ENCODE measurements at regions not wholly inside any gene's neighbourhood (a gene's known extent, or its start where the extent isn't known, plus 50 kb on each side); places are given as distances from the start of the nearest gene placed in this dataset.

DNA sequence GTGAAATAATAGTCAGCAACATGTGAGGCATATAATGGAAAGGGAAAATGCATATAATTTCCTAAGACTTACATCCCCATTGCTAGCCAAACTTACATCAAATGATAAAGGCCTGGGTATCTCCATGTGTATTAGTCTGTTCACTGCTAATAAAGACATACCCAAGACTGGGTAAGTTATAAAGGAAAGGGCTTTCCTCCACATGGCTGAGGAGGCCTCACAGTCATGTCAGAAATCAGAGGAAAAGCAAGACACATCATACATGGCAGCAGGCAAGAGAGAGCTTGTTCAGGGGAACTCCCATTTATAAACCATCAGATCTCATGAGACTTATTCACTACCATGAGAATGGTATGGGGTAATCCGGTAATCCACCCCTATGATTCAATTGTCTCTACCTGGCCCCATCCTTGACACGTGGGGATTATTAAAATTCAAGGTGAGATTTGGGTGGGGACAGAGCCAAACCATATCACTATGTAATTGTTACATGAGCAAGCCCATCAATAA is 161.5 kb upstream of the SAMSN1 start:
- TF ChIP-seq, protein P1, sequence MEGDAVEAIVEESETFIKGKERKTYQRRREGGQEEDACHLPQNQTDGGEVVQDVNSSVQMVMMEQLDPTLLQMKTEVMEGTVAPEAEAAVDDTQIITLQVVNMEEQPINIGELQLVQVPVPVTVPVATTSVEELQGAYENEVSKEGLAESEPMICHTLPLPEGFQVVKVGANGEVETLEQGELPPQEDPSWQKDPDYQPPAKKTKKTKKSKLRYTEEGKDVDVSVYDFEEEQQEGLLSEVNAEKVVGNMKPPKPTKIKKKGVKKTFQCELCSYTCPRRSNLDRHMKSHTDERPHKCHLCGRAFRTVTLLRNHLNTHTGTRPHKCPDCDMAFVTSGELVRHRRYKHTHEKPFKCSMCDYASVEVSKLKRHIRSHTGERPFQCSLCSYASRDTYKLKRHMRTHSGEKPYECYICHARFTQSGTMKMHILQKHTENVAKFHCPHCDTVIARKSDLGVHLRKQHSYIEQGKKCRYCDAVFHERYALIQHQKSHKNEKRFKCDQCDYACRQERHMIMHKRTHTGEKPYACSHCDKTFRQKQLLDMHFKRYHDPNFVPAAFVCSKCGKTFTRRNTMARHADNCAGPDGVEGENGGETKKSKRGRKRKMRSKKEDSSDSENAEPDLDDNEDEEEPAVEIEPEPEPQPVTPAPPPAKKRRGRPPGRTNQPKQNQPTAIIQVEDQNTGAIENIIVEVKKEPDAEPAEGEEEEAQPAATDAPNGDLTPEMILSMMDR (IDR thresholded peaks at IDR 0.05; ENCODE audit: low read depth, low read length), result no peak
- DNase-seq (ENCODE audit: extremely low read depth, low read depth), result no peak

DNA sequence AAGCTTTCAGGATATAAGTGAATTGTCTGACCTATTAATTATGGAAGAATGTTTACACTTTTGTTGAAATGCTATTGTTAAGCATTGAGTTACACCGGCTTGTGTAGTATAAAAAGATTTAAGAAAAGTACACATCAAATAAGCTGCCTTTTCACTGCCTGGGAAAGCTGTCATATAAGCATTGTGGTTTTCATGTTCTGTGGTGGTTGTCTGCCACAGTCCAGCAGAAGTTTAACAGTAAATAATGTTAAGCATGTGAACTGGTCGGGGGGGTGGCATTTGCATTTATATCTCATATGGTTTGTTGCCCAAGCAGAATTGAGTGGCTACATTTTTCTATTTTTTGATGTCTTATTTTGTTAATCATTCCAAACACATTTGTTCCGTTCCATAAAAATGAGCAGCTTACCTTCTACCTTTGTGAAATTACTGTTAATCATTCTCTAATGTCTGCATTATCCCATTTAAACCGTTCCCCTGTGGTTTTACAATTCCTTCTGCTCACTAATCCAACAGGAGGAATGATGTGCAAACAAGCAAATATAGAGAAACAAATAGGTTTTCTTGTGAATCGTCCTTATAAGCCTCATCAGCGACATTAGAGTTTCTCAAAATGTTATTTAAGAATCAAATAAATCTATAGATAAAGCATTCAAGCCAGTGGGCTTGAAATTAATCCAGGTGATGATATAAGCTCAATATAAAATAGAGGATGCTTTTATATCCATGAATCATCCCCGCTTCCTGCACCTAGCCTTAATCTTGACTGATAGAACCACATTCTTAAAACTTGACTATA is 160.8 kb upstream of the SAMSN1 start:
- no peak for DNase-seq (ENCODE audit: extremely low read depth, low read depth)
- TF ChIP-seq, protein P1 (IDR thresholded peaks at IDR 0.05; ENCODE audit: low read depth, low read length), result no peak

DNA sequence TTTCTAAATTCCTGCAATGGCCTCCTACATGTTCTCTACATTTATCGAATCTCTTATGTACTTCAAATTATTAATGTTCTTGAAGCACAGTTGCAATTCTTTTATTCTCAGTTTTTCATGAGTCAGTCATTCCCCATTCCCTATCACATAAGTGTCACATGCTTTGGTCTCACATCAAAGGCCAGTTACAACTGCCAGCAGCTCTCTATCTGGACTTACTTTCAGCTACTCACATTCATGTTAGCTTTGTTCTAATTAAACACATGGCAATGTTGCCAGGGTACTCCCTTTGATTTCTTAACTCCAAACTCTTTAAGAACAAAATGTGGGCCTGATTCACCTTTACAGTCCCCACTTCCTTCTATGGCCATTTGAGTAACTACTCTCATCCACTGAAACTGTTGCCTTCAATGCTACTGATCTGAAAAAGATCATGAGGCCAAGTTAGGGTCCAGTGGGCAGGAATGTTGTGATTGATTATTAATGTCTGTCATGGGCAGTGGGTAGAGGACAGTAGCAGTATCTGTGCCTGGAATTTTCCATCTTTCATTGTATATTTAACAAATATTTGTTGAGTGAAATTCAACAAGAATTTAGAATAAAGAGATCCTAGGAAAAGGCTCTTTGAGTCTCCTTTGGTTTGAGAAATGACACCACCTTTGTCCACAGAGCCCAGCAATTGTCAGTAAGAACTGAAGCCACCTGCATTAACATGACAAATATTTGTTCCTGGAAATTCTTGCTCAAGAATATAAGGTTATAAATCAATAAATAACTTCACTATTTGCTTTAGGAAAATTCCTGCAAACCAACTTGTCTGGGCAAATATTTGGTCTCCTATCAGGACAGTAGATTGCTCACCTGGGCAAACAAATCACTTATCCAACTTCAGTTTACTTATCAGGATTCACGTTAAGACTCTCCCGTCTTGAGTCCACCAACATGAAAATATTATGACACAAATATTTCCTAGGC is 153.6 kb upstream of the SAMSN1 start:
- DNase-seq (ENCODE audit: extremely low read depth, low read depth), result no peak
- TF ChIP-seq, protein P1 (IDR thresholded peaks at IDR 0.05; ENCODE audit: low read depth, low read length), result no peak

DNA sequence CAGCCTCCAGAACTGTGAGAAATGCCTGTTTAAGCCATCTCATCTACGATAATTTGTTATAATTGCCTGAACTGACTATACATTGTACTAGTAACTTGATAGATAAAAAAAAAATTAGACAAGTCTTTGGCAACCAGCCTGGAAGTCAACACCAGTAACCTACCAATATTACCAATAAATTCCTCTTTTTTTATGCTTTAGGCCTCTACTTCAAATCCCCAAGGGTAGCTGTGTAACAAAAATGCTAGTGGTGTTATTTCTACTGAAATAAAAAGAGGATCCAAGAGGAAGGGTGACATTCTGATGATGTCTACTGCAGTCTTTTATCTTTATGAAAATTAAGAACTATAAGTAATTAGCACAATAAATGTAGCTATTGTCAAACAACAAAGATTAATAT is 151.7 kb upstream of the SAMSN1 start:
- no peak for DNase-seq (ENCODE audit: extremely low read depth, low read depth)
- TF ChIP-seq, protein P1 (IDR thresholded peaks at IDR 0.05; ENCODE audit: low read depth, low read length), result no peak

- TF ChIP-seq, protein P1 (IDR thresholded peaks at IDR 0.05; ENCODE audit: low read depth, low read length), result no peak
Measured at GRCh38 chr21:14694817-14695216, 148.7 kb upstream of the SAMSN1 start.

DNA sequence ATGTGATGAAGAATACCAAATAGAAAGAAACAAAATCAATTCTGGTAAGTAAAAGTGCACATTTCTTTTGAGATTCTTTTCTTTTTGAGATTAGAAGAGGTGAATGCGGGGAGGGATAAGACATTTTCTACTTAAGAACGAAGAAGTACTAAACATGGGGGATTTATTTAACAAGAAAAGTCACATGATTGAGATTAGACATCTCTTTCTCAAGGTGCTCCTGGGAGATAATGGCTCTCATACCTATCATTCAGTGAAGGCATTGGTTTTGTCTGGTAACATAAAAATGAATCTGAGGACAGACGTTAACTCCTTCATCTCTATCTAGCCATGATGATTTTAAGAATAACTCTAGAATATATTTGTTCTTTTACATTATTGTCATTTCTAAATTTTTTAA is 147.9 kb upstream of the SAMSN1 start:
- TF ChIP-seq, protein P1 (IDR thresholded peaks at IDR 0.05; ENCODE audit: low read depth, low read length), result no peak
- no peak for DNase-seq (ENCODE audit: extremely low read depth, low read depth)

More at GRCh38 chr21:14694817-14695216, 148.7 kb upstream of the SAMSN1 start:
- no peak for DNase-seq (ENCODE audit: extremely low read depth, low read depth)

Data from AG09319 (cell line).